ENCODE measurements at regions not wholly inside any gene's neighbourhood (a gene's known extent, or its start where the extent isn't known, plus 50 kb on each side); places are given as distances from the start of the nearest gene placed in this dataset.
A peak's percentile ranks its signal among the peaks of the same experiment; 100 is the strongest.
"Not testable (repeated sequence)": the region's sequence is repeated elsewhere in the genome, so short reads cannot be mapped to it uniquely, and the experiment has no call there.

DNA sequence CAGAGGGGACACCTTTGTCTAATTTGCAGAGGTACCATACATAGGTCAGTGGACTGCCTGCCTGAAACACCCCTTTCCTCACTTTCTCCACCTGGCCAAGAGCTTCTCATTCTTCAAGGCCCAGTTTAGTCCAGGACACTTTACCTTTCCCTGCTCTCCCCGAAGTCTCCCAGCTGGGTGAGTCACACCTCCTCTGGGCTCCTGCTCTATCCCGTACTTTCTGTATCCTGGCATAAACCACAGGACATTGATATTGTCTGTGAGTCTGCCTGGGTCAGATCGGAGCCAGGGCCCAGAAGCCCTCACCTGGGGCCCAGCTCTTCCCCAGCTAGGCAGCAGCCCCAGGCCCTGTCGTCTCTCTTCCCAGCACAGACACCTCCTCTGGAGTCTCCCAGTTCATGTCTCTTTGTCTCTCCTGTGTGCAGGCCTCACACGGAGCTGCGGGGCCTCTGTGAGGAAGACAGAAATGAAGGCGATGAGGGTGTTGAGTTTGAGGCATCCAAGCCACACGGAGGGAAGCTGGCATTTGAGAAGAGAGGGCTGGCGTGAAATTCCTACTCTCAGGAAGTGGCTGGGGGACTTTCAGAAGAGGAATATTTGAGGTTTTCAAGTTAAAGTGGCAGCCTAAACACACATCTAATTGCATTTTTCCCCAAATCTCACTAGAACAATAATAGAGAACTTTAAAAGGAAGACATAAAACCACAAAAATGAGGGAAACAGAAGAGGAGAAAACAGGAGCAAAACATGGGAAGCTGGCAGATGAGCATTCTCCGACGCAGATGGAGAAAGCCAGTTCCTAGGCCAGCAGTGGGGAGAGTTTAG, 79.6 kb upstream of the LAPTM4A start:
- no peak for DNase-seq

DNA sequence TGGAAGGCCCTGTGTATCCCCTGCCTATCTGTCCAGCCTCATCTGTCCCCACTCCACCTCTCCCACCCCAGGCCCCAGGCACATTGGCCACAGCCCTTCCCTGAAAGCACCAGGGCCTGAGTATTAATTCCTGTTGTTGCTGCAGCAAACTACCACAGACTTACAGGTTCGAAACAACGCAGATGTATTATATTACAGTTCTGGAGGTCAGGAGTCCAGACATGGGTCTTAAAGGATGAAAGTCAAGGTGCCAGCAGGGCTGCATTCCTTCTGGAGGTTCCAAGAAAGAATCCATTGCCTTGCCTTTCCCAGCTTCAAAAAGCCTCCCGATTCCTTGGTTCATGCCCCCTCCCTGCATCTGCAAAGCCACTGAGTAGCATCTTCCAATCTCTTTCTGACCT, 78.7 kb upstream of the LAPTM4A start:
- DNase-seq, result no peak

DNA sequence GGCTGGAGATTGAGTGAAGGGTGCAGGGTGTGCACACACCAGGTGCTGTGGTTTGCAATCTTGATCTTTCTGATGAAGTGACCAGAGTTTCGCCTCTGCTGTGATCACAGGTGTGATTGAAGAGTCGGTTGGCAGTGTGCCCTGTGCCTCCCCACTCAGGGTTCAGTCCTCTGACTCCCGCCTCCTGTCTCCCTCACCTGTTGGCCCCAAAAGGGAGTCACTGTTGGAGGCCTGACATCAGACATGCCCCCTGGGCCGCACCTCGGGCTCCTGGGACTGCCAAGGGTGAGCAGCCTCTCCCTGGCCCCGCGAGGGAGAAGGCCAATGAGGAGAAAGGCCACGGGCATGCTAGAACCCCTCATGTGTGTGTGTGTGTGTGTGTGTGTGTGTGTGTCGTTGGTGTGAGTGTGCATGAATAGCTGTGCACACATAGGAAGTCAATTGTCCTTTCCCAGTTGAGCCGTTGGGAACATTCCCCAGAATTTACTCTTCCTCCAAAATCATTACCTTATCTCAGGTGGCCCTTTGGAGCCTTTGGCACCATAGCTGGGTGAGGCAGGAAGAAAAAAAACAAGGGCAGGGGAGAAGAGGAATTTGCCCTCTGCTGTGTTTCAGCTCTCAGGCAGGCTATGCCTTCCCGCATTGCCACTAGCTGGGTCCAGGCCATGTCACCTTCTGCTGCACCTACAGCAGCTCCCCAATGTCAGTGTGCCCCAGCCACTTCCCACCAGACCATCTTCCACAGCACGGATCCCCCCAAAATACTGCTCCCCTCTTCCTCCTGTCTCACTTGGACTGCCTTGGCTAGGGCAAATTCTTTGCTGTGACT, 78.1 kb upstream of the LAPTM4A start:
- peak; percentile 91 for DNase-seq

DNA sequence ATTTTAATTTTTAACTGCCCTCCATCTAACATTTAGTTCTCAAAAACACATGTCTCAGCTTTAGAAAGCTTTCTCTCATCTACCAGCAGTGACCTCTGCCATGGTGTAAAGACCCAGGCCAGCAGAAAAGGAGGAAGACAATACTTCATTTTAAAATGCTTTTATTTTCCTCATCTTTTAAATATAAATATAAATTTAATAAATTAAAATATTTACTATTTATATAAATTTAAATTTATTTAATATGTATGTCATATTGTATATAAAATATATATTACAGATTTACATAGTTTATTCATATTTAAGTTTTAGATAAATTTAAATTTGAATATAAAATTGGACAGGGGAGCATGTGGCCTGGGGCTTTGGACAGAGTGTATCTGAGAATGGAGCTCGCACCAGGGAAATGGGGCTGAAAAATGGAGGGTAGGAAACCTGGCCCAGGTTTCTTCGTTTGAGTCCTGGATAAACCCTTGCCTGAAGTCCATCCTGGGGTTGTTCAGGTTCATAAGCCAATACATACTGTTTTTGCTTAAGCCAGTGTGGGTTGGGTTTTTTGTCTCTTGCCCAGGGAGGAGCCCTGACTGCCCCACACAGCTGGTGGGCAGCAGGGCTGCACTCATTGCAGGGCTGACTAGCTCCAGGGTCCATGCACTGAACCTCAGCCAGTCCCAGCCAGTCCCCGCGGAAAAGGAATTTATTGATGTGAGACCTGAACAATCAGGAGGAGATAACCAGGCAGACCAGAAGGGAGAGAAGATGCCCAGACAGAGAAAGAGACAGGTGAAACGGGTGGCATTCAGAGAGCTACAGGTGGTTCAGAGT, 77.3 kb upstream of the LAPTM4A start:
- no peak for DNase-seq

DNA sequence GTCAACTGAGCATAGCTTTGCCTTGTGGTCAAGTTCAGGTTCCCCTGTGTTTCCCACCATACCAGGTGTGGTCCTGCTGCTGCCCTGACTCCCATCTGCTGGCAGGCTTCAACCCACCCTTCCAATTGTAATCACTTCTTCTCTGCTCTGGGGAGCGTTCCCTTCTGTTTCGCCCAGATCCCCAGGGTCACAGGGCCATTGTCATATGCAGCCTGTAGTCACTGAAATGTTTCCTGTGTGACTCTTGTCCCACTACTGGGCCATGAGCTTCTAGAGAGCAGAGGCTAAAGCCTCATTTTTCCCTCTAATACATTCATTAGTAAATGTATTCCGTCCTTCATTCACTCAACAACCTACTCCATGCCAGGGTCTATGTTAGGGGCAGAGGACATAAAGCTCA, 75.0 kb upstream of the LAPTM4A start:
- DNase-seq, result no peak

DNA sequence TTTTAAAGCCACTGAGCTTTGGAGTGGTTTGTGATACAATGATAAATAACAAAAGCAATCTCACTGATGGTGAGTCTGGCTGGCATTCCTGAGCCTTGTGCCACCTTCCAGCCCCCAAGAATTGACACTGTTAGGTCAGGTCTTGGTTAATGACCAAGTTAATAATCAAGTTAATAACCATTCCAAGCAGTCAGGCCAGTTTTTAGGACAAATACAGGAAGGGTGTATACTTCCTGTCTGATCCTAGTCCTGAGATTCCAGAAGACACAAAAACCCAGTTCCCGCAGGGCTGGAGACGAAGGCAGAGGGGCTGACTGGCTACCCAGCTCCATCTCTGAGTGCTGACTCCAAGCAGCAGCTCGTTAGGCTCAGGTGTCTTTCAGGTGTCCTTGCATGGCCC, 74.6 kb upstream of the LAPTM4A start:
- no peak for DNase-seq

DNA sequence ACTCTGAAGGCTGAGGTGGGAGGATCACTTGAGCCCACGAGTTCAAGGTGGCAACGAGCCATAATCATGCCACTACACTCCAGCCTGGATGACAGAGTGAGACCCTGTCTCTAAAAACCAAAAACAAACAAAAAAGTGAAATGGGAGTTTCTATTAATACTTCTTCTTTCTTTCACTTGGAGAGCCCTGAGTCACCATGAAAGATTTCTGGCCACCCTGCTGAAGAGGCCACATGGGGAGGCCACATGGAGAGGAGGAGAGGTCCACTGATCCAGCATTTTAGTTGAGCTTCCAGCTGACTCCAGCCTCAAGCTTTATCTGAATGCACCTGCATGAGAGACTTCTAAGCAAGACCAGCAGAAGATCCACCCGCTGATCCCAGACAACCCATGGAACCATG, 74.2 kb upstream of the LAPTM4A start:
- peak; percentile 6 for DNase-seq

DNA sequence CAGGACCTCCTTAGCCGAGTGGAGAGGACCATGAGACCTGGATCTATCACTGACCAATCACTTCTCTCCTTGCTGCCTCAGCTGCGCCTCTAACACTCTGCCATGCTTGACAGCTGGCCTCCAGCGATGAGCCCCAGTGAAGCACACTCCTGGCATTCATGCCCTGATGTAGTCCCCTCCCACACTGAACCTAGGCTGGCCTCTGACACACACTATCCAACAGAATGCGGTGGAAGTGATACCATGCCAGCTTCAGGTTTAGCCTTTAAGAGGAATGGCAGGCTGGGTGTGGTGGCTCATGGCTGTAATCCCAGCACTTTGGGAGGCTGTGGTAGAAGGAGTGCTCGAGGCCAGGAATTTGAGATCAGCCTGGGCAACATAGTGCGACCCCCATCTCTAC, 73.7 kb upstream of the LAPTM4A start:
- DNase-seq, result no peak

DNA sequence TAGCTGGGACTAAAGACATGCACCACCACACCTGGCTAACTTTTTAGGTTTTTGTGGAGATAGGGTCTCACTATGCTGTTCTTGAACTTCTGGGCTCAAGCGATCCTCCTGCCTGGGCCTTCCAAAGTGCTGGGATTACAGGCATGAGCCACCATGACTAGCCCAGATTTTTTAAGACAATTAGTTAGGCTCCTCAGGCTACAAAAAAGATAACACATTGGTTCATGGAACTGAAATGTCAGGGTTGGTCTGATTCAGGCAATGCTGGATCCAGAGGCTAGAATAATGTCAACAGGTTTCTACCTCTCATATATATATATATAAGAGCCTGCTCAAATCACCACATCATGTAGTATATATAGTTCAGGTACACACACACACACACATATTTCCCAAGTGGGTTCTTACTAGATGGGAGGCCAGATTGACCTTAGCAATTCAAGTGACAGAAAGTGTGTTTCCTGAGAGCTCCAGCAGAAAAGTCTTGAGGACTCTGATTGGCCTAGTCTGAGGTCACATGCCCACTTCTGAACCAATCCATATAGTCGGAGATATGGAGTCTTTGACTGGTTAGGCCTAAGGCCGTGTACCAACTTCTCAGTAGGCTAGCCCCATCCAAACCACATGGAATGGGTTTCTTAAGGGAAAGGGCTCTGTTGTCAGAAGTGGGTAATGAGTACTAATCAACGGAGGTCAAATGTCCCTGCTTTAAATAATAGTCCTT, 72.6 kb upstream of the LAPTM4A start:
- DNase-seq, result no peak

DNA sequence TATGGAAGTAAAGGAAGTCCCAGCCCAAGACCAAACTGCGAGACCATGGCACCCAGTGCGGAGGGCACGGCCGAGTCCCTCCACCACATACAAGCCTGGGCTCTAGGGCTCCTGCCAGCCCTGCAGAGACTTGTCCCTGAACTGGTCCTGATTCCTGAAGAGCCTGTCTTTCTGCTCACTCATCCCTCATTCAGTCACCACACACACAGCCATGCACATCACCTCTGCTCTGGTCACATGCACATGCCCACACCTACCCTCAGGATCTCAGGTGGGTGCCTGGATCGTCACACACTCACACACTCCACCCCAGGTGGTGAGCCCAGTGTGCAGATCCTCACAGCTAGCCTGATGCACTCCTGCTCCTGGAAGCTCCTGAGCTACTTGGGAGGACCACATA, 71.4 kb upstream of the LAPTM4A start:
- peak; percentile 30 for DNase-seq

DNA sequence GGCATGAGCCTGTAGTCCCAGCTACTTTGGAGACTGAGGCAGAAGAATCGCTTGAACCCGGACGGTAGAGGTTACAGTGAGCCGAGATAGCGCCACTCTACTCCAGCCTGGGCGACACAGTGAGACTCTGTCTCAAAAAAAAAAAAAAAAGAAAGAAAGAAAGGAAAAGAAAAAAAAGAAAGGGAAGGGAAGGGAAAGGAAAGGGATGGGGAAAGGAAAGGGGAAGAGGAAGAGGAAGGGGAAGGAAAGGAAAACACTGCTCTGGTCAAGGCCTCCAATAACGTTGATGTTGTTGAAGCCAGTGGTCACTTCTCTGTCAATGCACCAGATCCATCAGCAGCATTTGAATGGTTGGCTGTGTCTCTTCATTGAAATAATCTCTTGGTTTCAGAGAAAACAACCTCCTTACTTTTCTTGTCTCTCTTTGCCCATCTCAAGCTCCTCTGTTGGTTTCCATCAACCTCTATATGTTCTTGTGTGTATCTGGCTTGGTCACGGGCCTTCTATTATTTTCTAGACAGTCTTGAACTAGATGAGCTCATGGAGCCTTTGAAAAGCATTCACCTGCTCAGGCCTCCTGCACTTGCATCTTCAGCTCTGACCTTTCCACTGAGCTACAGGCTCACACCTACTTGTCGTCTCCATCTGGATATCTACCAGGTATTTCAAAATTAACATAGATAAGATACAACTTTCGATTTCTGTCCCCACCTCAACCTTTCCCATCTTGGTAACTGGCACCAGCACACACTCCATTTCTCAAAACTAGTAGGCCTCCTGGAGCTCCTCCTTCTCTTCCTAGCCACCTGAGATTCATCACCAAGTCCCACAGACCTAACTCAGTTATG, 69.4 kb upstream of the LAPTM4A start:
- DNase-seq, result peak; percentile 8

DNA sequence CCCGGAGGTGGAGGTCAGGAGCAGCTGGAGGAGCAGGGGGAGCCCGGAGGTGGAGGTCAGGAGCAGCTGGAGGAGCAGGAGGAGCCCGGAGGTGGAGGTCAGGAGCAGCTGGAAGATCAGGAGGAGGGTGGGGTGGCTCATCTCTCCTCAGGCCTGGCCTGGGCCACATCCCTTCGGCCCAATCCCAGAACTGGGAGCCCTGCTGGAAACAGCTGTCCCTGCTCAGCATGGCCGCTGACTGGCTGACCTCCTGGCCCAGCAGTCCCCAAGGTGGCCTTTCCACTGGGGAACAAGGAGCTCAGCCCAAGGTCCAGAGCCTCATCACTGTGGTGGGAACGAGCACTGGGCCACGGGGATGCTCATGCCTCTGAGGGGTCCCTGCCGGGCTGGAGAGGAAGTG, 66.6 kb upstream of the LAPTM4A start:
- no peak for DNase-seq

DNA sequence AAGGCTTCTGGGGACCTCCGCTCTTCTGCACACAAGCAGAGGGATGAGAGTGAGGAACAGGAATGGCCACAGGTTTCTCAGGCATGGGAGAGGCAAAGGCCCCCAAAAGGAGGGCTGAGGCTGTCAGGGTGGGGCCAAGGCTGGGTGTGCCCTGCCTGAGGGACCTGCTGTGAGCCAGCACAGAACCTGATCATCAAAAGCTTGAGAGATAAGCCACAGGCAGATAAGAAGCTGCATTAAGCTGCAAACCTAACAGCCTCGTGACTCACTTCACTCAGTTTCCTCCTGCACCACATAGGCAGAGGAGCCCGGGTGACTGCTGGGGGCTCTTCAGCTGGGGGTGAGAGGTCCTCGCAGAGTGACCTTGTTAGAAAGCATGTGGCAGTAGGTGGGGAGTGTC, 64.5 kb upstream of the LAPTM4A start:
- no peak for DNase-seq

DNA sequence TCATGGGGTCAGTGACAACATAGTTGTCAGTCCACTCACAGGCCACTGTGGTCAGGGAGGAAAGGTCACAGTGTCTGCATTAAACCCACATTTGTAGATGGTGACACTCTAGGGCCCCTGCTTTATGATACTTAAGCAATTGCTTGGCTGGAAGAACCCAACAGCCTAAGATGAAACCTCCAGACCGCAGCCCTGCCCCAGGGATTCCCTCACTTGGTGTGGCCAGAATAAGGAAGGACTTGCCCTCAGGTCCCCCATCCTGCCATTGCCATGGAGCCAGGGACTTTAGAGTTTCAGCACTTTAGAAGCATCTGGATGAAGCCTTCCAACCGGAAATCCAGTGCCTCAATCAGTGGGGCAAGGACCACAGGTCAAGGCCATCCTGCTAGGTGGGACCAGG, 63.9 kb upstream of the LAPTM4A start:
- no peak for DNase-seq

DNA sequence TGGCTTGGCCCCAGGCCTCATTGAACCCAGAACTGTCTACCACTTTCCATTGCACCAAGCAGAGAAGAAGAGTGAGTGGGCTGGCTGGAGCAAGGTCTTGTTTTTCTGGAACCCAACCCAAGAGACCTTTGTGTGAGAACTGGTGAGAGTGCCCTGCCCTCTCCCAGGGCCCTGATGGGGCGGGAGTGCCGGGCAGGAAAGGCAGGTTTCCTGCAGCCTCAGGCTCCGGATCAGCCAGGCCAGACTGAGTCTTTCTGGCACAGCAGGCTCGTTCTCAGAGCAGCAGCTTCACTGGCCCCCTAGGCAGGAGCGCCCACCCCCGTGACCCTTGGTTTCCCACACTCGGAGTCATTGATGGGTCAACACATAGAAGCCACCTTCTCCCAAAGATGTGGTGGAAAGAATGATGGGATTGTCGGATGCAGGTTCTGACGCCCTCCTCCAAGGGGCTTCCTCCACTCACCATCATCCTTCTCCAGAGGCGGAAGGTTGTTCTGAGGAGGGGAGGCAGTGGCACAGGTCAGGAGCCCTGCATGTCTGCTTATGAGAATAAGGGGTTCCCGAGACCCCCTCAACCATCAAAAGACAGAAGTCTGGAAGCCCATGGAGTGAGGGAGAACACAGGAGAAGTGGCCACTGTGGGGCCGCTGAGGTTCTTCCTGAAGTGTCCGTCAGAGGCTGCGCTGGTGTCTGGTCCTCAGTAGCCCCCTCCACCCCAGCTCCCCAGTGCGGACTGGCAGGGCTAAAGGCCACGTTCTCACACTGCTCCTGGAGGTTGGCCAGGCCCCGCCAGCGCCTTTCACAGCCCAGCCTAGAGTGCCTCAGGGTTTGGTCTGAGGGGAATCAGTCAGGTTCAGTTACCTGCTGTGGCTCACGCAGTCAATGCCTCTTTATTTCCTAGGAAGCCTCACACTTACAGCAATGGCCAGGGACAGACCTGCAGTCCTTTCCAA, 62.8 kb upstream of the LAPTM4A start:
- no peak for DNase-seq

DNA sequence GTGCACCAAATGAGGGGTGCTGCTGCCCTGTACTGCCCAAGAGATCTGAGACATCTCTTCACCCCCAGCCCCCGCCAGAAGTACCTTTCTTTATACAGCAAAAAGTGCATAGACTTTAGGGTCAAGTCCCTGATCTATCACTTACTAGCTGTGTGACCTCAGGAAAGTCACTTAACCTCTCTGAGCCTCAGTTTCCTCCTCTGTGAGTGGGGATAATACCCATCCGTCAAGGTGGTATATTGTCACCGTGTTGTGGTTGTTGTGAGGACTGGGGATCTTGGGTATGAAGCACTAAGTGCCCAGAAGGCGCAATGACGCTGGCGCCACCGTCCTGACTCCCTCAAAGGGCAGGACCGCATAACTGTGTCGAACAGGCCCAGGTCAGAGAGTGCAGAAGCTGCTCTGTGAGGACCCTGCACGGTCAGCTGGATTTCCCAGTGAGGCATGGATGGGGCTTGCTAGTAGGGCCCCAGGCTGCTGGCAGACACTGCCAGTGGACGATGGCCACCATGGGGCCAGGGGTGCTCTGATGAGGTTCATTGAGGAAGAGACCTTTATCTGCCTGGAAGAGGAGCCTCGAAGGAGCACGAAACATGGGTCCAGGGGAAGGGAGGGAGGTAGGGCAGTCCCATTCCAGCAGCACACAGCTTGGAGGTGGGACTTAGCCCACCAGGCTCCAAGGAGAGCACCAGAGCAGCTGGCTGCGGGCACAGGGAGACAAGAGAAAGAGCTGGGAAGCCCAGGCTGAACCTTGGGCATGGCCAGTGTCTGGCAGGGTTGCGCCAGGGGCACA, 61.8 kb upstream of the LAPTM4A start:
- DNase-seq, result no peak

DNA sequence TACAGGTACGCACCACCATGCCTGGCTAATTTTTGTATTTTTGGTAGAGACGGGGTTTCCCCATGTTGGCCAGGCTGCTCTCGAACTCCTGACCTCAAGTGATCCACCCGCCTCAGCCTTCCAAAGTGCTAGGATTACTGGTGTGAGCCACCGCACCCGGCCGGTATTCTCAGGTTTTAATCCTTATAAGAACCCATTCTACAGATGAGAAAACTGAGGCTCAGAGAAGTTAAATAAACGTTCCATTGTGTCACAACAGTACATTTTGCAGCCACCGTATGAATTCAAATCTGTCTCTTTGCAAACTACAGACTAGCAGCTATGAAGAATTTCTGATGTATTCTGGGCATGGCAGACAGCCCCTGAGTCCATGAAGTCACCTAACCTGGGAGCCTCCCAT, 60.9 kb upstream of the LAPTM4A start:
- DNase-seq, result not testable (repeated sequence)

DNA sequence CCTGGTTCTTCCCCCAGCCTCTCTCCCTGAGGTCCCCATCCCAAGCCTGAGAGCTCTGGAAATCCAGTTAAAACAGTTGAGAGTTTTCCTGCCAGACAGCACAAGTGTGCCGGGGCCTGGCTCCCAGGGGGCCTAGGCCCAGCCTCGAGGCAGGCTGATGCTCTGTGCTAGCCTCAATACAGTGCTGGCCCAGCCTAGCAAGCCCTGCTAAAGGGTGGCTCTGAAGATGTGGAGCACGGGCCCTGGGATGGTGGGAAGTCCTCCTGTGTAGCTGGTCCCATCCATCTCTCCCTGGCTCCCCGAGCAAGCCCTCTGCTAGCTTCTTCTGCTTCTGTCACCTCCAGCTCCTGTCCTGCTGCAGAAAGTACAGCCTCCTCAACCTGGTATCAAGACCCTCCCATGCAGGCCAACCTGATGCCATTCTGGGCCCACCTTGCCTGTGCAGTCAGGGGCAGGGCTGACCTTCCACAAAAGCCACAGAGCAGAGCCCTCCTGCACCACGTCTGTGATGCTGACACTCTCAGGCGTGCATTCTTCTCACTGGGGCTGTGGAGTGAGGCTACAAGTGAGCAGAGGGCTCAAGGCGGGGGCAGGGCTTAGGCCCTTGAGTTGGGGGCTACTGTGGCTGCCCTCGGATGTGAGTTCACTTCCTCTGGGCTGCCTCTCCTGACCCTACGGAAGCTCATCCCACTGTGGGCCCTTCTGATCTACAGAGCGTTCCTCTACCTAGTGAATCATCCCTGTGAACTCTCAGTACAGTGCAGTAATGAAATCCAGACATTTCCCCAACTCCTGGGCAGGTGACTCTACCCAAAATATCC, 60.1 kb upstream of the LAPTM4A start:
- no peak for DNase-seq

DNA sequence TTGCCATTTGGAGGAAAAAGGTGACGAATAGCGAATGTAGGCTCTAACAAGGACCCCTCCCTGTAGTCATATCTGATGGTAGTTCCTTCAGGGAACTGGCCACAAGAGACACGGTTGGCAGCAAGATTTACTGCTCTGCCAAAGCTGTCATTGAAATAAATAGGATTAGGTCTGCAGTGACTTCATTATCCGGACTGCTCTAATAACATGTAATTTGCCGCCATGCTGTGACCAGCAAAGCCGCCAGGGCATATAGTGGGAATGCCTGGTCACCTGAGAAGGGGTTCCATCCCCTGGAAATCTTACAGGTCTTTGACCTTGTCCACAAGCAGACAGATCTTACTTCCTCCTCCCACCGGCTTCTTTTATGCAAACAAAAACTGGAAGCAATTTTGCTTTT, 59.4 kb upstream of the LAPTM4A start:
- no peak for DNase-seq

All from DMS53 (cell line).